HG03565 (cell line): ENCODE measurements at regions not wholly inside any gene's neighbourhood (a gene's known extent, or its start where the extent isn't known, plus 50 kb on each side); places are given as distances from the start of the nearest gene placed in this dataset.
"Not testable (repeated sequence)": the region's sequence is repeated elsewhere in the genome, so short reads cannot be mapped to it uniquely, and the experiment has no call there.

Experiments
- ATAC-seq: cut with Tn5 transposase; IDR thresholded peaks from one replicate; pipeline ENCODE4 v1.9.1; 2021; ENCODE audit warnings: mild to moderate bottlenecking, moderate library complexity; ENCODE audit not compliant: unreplicated experiment

DNA sequence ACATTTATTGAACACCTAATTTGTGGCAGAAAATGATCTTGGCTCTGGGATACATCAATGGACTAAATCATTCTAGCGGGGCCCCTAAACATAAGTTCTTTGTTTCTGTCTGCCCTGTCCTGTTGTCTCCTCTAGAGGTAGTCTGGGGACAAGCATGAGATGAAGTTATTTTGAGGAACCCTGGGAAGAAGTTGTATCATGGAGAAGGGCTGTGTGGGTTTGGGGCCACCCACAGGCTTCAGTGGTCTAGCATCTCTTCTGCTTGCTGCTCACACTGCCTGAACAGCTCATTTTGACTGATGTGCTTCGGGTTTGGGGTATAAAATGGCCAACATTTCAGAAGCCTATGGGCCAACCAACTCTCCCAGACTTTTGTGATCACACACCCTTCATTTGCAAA, 50.3 kb upstream of the OSBPL11 start:
- ATAC-seq, result no peak

DNA sequence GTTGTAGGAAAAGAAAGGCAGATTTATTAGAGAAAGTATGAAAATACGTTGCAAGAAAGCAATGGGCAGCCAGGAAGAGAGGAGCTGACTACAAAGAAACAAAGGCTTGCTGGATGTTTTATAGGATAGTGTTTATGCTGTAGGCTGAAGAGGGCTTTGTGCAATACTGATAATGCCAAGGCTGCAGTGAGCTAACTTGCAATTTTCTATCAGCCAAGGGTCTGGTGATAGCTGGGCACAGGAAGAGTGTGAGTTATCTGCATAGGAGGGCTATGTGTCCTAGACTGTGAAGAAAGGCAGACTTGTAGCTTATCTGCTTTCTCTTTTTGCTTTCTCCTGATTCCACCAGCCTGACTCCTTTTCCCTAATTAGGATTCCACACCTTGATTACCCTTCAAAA, 51.3 kb upstream of the OSBPL11 start:
- no peak for ATAC-seq

DNA sequence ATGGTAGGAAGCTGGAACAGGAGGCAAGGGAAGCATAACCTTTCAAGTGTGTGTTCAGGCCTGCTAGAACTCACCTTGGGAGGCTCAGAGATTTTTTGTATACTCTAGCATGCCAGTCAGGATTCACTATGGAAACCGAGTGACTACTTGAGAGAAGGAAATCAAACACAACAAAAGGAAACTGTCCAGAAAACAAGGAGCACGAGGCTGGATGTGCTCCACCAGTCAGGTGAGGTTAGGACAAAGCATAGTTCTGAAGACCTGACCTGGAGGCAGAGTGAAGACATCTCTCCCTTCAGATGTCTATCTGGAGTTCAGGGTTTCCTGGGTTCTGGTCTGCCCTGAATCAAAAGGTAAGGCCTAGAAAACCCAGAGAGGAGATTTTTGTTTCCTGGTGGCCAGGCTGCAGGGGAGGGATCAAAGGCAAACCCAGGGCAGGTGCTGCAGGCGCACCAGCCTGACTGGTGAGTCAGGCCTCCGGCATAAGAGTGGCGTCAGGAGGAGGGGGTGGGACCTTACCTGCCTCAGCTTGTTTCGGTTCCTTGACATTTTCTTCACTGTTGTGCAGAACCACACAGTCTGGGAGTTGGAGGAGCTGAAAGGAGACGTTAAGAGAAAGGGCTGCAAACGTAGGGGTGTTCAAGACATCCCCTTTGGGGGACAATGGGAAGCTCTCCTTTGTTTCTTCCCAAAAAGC, 52.2 kb upstream of the OSBPL11 start:
- ATAC-seq, result no peak

DNA sequence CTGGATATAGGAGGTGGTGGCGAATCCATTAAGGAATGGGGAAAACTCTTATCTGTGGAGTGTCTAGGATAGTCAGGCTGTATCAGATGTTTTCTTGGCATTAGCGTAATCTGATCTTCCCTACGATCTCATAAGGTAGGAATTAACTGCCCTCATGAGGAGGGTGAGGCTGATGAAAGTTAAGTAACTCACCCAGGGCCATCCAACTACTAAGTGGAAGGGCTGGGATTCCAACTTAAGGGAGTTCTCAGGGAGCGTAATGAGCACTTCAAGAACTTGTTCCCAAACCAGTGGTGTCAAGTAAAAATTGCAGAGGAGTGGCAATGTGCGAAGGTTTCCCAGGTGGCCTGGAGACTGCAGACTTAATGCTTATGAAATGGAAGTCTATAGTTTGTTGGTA, 55.9 kb upstream of the OSBPL11 start:
- ATAC-seq, result no peak

DNA sequence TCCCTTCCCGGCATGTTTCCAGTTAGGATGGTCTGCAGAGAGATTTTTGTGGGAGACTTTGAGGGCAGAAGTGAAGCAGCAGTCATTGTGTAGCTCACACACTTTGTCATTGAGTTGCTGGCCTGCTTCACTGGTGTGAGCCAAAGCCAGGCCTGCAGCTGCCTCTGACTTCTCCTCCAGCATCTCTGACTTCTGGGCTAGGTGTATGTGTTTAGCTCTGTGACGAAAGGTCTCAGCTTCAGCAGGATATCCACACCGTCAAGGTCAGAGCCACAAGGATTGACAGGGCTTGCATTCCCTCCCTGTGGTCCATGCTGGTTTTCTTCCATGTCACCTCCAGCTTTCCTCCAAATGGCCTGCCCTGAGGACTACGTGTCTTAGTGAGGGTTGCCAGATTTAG, 57.1 kb upstream of the OSBPL11 start:
- no peak for ATAC-seq

DNA sequence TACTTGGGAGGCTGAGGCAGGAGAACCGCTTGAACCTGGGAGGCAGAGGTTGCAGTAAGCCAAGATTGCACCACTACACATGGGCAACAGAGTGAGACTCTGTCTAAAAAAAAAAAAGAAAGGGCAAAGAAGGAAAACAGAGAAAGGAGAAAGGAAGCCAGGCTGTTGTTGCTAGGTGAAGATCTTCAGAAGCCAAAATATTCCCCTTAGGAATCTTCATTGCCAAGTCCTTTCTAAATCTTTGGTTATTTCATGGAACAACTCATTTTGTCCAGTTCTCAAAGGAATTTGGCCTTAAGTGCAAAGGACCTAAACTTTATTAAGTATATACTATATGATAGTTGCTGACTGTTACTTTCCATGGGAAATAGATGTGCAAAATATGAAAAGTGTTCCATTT, 59.2 kb upstream of the OSBPL11 start:
- ATAC-seq, result no peak

DNA sequence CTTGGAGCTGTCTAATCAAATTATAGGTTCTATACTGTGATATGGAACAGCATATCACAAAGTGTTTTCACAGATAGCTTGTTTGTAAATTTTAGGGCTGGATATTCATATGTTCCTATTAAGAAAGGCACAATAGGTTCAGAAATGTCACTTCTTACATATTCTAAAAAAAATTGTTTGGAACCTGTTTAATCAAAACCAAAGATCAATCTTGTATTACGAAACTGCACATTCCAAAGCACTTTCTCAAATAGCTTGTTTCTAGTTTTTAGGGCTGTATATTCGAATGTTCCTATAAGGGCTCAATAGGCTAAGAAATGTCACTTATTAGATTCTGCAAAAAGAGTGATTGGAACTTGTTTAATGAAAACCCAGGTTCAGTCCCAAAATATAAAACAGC, 67.4 kb upstream of the OSBPL11 start:
- ATAC-seq, result no peak

DNA sequence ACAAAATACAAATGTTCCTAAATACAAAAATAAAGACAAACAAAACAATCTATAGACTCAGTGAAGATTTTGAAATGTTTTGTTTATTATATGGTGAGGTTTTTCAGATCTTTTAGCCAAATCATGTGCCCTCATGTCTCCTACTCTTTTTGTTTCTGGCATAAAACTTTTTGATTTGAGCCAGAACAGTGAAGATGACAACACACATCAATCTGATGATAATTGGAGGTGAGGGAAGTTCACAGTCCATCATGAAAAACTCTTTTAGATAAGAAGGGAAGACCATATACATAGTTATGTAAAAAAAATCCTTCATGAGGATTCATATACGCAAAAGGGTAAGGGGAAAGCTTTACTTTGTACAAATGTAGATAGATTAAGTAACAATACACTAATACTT, 75.1 kb upstream of the OSBPL11 start:
- no peak for ATAC-seq

DNA sequence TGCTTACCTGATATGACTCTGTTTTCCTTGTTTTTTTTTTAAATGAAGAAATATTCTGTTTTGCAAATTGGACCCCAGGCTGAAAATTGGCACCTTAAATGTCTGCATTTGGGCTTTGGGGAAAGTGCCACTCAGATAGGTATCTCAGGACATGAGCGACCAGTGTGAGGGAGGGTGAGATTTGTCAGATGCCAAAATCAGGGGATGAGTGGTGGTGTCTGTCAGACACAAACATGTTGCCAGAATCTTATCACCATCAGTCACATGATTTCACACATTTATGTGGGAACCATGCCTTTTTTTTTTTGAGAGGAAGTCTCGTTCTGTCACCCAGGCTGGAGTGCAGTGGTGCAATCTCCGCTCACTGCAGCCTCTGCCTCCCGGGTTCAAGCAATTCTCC, 75.6 kb upstream of the OSBPL11 start:
- ATAC-seq, result no peak

DNA sequence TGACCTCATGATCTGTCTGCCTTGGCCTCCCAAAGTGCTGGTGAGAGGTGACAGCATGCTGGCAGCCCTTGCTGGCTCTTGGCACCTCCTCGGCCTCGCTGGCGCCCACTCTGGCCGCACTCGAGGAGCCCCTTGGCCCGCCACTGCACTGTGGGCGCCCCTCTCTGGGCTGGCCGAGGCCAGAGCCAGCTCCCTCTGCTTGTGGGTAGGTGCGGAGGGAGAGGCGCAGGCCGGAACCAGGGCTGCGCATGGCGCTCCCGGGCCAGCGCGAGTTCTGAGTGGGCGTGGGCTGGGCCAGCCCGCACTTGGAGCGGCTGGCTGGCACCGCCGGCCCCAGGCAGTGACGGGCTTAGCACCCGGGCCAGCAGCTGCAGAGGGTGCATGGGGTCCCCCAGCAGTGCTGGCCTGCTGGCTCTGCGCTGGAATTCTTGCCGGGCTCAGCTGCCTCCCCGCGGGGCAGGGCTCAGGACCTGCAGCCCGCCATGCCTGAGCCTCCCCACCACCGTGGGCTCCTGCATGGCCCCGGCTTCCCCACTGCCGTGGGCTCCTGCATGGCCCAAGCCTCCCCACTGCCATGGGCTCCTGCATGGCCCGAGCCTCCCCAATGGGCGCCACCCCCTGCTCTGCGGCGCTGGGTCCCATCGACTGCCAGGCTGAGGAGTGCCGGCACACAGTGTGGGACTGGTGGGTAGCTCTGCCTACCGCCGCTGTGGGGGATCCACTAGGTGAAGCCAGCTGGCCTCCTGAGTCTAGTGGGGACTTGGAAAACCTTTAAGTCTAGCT, 76.4 kb upstream of the OSBPL11 start:
- ATAC-seq, result no peak

DNA sequence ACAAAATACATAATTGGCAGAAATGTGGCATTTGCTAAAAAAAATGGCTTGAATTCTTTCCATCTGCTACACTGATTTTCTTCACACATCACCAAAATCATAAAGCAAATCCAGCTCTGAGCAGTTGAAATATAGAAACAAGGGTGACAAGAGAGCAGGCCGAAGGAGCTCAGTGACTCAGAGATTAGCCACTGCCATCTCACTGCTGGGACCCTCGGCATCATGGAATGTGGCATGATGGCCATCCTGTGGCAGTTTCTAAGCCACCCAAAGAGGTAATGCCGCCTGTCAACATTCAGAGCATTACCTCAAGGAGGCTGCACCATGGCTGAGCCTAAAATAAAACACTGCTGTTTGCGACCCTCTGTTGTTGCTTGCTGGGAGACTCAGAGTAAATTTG, 80.5 kb upstream of the OSBPL11 start:
- no peak for ATAC-seq

DNA sequence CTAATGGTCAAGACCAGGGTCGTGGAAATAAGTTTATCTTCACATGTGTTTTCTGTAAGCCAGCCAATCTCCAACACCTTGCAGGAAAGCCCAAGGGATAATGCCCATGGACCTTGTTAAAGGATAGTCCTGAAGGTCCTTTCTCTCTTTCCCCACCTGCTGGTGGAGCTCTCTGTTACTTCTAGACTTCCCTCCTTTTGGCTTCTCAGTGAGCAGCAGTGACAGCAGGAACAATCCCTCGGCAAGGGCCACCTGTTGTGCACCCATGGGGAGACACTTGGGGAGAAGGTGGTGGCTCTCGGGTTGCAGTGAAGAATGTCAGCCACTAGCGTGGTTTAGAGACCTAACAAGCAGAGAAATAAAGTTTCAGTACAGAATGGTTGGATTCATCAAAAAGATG, 84.0 kb upstream of the OSBPL11 start:
- no peak for ATAC-seq

DNA sequence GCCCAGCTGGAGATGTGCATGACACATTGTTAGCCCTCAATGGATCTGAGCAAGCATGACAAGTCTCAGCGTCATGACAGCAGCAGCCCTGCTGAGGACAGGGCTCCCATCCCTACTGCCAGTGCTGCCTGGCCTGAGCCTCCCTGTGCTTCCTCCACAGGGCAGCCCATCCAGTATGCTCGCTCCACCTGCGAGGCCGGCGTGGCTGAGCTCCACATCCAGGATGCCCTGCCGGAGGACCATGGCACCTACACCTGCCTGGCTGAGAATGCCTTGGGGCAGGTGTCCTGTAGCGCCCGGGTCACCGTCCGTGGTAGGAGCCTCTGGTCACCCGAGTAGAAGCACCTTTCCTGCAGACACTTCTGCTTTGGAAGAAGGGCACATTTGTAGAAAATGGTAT, 85.8 kb upstream of the OSBPL11 start:
- ATAC-seq, result no peak

DNA sequence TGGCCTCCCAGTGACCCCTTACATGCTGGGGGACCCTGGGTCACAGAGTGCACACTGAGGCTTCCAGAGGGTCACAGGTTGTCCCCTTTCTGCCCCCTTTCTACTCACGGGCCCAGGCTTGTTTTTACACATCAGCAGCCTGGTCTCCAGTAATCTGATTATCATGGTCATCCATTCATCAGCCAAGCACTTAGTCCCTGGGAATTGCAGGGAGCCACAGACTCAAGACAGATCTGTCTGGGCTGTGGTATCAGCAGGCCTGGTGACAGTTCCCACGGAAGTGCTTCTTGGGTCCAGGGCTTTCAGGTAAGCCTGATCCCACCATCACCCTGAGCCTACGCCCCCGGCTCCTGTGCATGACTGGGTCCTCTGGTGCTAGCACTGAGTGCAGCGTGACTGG, 86.6 kb upstream of the OSBPL11 start:
- not testable (repeated sequence) for ATAC-seq

DNA sequence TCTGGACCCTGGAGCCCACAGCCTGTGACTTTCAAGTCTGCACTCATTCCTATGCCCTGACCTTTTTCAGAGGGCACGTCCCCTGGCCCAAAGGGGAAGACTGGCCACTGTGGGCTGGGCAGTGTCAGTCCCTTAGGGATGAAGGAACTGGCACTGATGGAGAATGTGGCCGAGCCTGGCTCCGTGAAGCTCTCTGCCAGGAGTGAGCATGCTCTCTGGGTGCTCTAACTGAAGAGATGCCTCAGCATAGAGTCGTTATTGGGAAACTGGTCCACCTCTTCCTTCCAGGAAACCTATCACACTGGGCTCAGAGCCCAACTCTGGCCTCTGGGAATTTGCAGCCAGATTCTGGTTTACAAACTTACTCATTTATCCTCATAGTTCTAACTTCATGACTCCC, 87.3 kb upstream of the OSBPL11 start:
- not testable (repeated sequence) for ATAC-seq

DNA sequence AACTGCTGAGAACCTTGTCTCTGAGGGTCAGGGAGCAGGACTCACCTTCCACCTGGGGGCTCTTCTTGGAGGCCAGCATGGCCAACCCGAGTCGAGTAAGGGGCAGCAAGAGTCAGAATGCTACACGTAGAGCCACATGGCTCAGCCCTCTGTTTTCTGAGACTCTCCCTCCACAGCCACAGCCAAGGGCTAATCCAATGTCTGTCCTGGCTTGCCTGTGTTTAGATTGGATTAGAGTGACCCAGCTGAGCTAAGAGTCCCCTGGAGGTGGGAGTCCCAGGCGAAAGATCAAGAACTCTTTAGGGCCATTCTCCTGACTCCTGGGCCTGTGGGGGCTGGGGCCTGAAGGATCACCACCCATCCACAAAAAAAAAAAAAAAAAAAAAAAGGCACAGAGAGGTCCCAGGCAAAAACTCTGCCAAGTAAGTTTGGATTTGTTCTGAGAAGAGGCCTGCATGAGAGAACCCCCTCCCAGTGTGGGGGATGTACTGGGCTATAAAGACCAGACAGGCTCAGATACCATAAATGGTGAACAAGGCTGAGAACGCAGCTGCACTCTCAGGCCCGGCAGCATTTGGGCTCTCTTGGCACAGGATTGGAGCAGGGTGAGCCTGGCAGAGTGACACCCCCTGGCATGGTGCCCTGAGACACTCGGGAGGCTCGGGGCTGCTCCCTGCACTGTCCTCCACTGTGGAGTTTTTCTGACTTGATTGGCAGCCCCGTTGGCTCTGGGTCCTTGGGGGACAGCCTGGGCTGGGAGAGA, 88.0 kb upstream of the OSBPL11 start:
- ATAC-seq, result no peak

DNA sequence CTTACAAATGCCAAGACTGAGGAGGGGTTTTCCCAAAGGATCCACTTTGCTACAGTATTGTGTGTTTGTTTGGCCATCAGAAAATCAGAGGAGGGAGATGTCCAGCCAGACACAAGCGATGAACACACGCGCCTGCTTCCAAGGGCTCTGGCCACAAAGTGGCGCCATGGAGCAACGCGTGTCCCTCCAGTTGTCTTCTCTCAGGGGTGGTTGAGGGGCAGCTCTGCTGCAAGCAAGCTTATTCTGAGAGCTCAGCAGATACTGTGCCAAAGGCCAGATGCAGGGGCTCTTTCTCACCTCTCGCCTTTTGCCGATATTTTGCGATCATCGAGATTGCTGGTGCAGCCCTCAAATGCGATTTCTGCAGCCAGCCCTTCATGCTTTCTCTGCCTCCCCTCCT, 88.9 kb upstream of the OSBPL11 start:
- ATAC-seq, result no peak

DNA sequence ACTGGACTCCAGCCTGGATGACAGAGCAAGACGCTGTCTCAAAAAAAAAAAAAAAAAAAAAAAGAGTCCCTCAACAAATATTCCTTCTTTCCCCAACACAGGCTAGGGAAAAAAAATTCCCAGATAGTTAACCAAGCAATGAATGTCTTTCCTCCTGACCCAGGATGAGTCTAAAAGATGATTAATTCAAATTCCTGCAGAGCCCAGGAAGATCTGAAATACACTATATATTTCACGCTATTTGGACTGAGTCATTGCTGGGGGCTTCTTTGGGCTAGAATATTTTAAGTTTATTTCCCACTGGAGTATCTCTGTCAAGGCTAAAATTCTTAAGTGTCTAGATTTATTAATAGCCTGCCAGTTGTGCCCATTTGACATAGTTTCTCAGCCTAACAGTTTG, 90.4 kb upstream of the OSBPL11 start:
- not testable (repeated sequence) for ATAC-seq

DNA sequence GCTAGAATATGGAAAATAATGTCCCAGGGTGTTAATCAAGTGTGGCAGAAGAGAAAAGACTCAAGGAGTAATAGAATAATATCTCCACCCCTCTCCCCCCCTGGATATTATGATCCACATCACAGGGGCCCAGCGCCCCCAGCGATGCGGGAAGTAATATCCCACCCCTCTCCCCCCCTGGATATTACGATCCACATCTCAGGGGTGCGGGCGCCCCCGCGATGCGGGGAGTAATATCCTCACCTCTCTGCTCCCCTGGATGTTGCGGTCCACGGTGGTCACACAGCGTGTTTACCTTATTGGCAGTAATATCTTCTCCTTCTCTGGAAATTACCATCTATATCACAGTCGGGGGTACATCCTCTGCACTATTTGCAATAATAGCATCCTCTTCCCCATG, 97.1 kb upstream of the OSBPL11 start:
- no peak for ATAC-seq

DNA sequence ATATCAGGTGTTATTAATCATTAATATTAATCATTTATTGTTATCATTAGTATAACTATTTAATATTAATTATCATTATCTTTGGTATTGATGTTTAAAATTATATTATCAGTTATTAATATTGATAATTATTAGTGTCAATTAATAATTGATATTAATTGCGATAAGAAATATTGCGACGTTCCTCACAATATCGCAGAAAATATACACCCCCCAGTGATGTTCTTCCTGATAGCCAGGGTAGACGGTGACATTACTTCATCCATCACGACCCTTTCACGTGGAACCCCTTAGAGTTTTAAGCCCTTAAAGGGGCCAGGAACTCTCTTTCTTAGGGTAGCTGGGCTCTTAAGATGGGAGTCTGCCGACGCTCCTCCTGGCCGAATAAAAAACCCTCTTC, 98.6 kb upstream of the OSBPL11 start:
- ATAC-seq, result no peak

DNA sequence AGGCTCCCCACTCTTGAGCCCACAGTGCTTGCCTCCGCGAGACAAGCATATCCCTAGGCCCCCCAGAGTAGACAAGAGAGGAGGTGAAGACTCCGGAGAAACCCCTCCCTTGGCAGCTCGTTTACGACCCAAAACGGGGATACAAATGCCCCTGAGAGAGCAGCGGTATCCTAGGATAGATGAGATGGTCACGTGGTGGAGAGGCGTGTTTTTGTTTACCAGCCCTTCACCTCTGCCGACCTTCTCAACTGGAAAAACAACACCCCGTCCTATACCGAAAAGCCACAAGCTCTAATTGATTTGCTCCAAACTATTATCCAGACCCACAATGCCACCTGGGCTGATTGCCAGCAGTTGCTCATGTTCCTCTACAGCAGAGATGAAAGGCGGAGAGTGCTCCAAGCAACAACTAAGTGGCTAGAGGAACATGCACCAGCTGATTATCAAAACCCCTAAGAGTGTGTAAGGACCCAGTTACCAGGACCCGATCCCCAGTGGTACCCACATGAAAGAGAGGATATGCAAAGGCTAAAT, 99.5 kb upstream of the OSBPL11 start:
- no peak for ATAC-seq

DNA sequence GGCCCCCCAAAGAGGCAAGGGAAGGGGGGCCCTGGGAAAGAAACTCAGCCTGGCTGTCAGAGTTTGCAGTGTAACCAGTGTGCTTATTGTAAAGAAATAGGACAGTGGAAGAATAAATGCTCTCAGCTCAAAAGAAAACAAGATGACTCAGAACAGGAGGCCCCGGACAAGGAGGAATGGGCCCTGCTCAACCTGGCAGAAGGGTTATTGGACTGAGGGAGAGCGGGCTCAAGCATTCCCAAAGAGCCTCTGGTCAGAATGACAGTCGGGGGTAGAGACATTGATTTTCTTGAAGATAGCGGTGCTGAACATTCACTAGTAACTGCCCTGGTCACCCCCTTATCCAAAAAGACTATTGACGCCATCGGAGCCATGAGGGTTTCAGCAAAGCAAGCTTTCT, 100.4 kb upstream of the OSBPL11 start:
- no peak for ATAC-seq
